Hematopoietic multipotent progenitor cell treated with erythropoietin and hydrocortisone succinate and interleukin-3 and kit ligand, for 17 days (in vitro differentiated cells): ENCODE measurements at regions not wholly inside any gene's neighbourhood (a gene's known extent, or its start where the extent isn't known, plus 50 kb on each side); places are given as distances from the start of the nearest gene placed in this dataset.
"Not testable (repeated sequence)": the region's sequence is repeated elsewhere in the genome, so short reads cannot be mapped to it uniquely, and the experiment has no call there.

Experiments
- DNase-seq: peaks from one replicate; pipeline ENCODE4 v3.0.0-alpha.2; 2015; ENCODE audit warnings: low spot score

GRCh38 chr14:106770158-106770672 is 1243.8 kb downstream of the TMEM121 start:
- peak; percentile 1 for DNase-seq

GRCh38 chr14:106774889-106775480 is 1248.6 kb downstream of the TMEM121 start:
- peak; percentile 34 for DNase-seq

- DNase-seq, result peak; percentile 1
Measured at GRCh38 chr14:106776395-106776983, 1250.1 kb downstream of the TMEM121 start.

- DNase-seq, result no peak
Measured at GRCh38 chr14:106778986-106779385, 1252.6 kb downstream of the TMEM121 start.

GRCh38 chr14:106786697-106787096 is 1260.3 kb downstream of the TMEM121 start:
- no peak for DNase-seq

GRCh38 chr14:106787626-106788025 is 1261.2 kb downstream of the TMEM121 start:
- DNase-seq, result no peak

- no peak for DNase-seq
Measured at GRCh38 chr14:106788534-106788933, 1262.2 kb downstream of the TMEM121 start.

GRCh38 chr14:106789318-106789717 is 1262.9 kb downstream of the TMEM121 start:
- DNase-seq, result no peak

- peak; percentile 50 for DNase-seq
Measured at GRCh38 chr14:106790189-106791036, 1264.0 kb downstream of the TMEM121 start.

- DNase-seq, result no peak
Measured at GRCh38 chr14:106792543-106792942, 1266.2 kb downstream of the TMEM121 start.

- not testable (repeated sequence) for DNase-seq
Measured at GRCh38 chr14:106798166-106798565, 1271.8 kb downstream of the TMEM121 start.

GRCh38 chr14:106802413-106803364 is 1276.3 kb downstream of the TMEM121 start:
- no peak for DNase-seq

- DNase-seq, result no peak
Measured at GRCh38 chr14:106803379-106803778, 1277.0 kb downstream of the TMEM121 start.

- no peak for DNase-seq
Measured at GRCh38 chr14:106807493-106807892, 1281.1 kb downstream of the TMEM121 start.

GRCh38 chr14:106808458-106808857 is 1282.1 kb downstream of the TMEM121 start:
- no peak for DNase-seq

- no peak for DNase-seq
Measured at GRCh38 chr14:106808907-106809306, 1282.5 kb downstream of the TMEM121 start.

GRCh38 chr14:106809615-106810014 is 1283.2 kb downstream of the TMEM121 start:
- DNase-seq, result no peak

- DNase-seq, result not testable (repeated sequence)
Measured at GRCh38 chr14:106810168-106810567, 1283.8 kb downstream of the TMEM121 start.

- DNase-seq, result no peak
Measured at GRCh38 chr14:106811162-106811561, 1284.8 kb downstream of the TMEM121 start.

GRCh38 chr14:106812788-106813476 is 1286.5 kb downstream of the TMEM121 start:
- no peak for DNase-seq

- DNase-seq, result no peak
Measured at GRCh38 chr14:106813477-106813823, 1287.1 kb downstream of the TMEM121 start.
